ENCODE measurements at regions not wholly inside any gene's neighbourhood (a gene's known extent, or its start where the extent isn't known, plus 50 kb on each side); places are given as distances from the start of the nearest gene placed in this dataset.
A peak's percentile ranks its signal among the peaks of the same experiment; 100 is the strongest.
"Not testable (repeated sequence)": the region's sequence is repeated elsewhere in the genome, so short reads cannot be mapped to it uniquely, and the experiment has no call there.

GRCh38 chr16:21344361-21344912 is 66.3 kb upstream of the CRYM start:
- not testable (repeated sequence) for DNase-seq; H3K27me3 ChIP-seq (ENCODE audit: control insufficient read depth, insufficient read depth, low read length); H3K9me3 ChIP-seq (ENCODE audit: control insufficient read depth, low read depth, low read length); H3K4me3 ChIP-seq (ENCODE audit: low read length); H3K36me3 ChIP-seq (ENCODE audit: control insufficient read depth, insufficient read depth, low read length); H3K27ac ChIP-seq (ENCODE audit: low read length); H3K4me1 ChIP-seq (ENCODE audit: control insufficient read depth, insufficient read depth, low read length)
- 100% methylated on average over 1 of the region's 12 CpGs for WGBS (ENCODE audit: insufficient coverage, low lambda C conversion rate)

DNA sequence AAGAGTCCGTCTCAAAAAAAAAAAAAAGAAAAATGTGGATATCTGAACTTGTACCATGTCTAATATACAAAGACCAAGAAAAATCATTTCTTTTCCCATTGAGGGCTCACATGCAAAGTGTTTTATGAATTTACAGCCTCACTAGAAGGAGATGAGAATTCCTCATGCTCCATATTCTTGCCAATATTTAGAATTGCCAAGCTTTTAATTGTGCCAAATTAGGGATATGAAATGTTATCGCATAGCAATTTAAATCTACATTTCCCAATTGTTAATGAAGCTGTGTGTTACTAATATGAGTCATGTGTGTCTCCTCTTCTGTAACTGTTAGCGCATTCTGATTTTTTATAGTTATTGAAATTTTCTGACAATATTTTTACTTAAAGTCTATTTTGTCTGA is 63.0 kb upstream of the CRYM start:
- 100% methylated on average over 1 of the region's 3 CpGs for WGBS (ENCODE audit: insufficient coverage, low lambda C conversion rate)
- DNase-seq = no peak
- no peaks in the 10 kb centered on the region for H3K9me3 ChIP-seq (ENCODE audit: control insufficient read depth, low read depth, low read length)
- no peak overlapping the region for H3K4me3 ChIP-seq (ENCODE audit: low read length)
- H3K27me3 ChIP-seq (ENCODE audit: control insufficient read depth, insufficient read depth, low read length) = no peaks in the 10 kb centered on the region
- no peaks in the 10 kb centered on the region for H3K36me3 ChIP-seq (ENCODE audit: control insufficient read depth, insufficient read depth, low read length)
- no peak overlapping the region for H3K27ac ChIP-seq (ENCODE audit: low read length)
- no peaks in the 10 kb centered on the region for H3K4me1 ChIP-seq (ENCODE audit: control insufficient read depth, insufficient read depth, low read length)

GRCh38 chr16:21339941-21340340 is 61.9 kb upstream of the CRYM start:
- Histone ChIP-seq H3K4me3 (ENCODE audit: low read length) (no peak overlapping the region), H3K27me3 (ENCODE audit: control insufficient read depth, insufficient read depth, low read length) (no peaks in the 10 kb centered on the region), H3K36me3 (ENCODE audit: control insufficient read depth, insufficient read depth, low read length) (no peaks in the 10 kb centered on the region), H3K27ac (ENCODE audit: low read length) (no peak overlapping the region), H3K9me3 (ENCODE audit: control insufficient read depth, low read depth, low read length) (no peaks in the 10 kb centered on the region), H3K4me1 (ENCODE audit: control insufficient read depth, insufficient read depth, low read length) (no peaks in the 10 kb centered on the region)
- DNase-seq = peak in 1 of 2 donors; percentile 4

- DNase-seq = no peak
- no peaks in the 10 kb centered on the region for H3K36me3 ChIP-seq (ENCODE audit: control insufficient read depth, insufficient read depth, low read length)
- WGBS (ENCODE audit: insufficient coverage, low lambda C conversion rate) = no CpG with 5 or more reads among the region's 4 CpGs
- no peaks in the 10 kb centered on the region for H3K4me1 ChIP-seq (ENCODE audit: control insufficient read depth, insufficient read depth, low read length)
- H3K4me3 ChIP-seq (ENCODE audit: low read length) = no peak overlapping the region
- H3K27ac ChIP-seq (ENCODE audit: low read length) = no peak overlapping the region
- no peaks in the 10 kb centered on the region for H3K27me3 ChIP-seq (ENCODE audit: control insufficient read depth, insufficient read depth, low read length)
- no peaks in the 10 kb centered on the region for H3K9me3 ChIP-seq (ENCODE audit: control insufficient read depth, low read depth, low read length)
Observed at GRCh38 chr16:21339269-21339641, 61.2 kb upstream of the CRYM start.

GRCh38 chr16:21338537-21339268 is 60.6 kb upstream of the CRYM start:
- H3K27me3 ChIP-seq (ENCODE audit: control insufficient read depth, insufficient read depth, low read length) = no peaks in the 10 kb centered on the region
- peak in 1 of 2 donors; percentile 42 for DNase-seq
- H3K27ac ChIP-seq (ENCODE audit: low read length) = no peak overlapping the region

DNA sequence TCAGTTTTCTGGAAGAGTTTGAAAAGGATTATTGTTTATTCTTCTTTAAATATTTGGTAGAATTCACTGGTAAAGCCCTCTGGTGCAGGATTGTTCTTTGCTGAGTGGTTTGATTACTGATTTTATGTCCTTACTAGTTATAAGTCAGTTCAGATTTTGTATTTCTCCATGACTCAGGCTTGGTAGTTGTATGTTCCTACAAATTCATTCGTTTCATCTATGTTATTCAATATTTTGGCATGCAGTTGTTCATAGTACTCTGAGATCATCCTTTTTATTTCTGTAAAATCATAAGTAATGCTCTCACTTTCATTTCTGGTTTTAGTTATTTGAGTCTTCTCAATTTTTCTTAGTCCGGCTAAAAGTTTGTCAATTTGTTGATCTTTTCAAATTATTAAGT is 58.1 kb upstream of the CRYM start:
- no peaks in the 10 kb centered on the region for H3K36me3 ChIP-seq (ENCODE audit: control insufficient read depth, insufficient read depth, low read length)
- DNase-seq = no peak
- no peak overlapping the region for H3K4me3 ChIP-seq (ENCODE audit: low read length)
- H3K27me3 ChIP-seq (ENCODE audit: control insufficient read depth, insufficient read depth, low read length) = no peaks in the 10 kb centered on the region
- H3K27ac ChIP-seq (ENCODE audit: low read length) = no peak overlapping the region
- no peaks in the 10 kb centered on the region for H3K4me1 ChIP-seq (ENCODE audit: control insufficient read depth, insufficient read depth, low read length)
- WGBS (ENCODE audit: insufficient coverage, low lambda C conversion rate) = 100% methylated on average over 1 of the region's 2 CpGs
- no peaks in the 10 kb centered on the region for H3K9me3 ChIP-seq (ENCODE audit: control insufficient read depth, low read depth, low read length)

More at GRCh38 chr16:21338537-21339268, 60.6 kb upstream of the CRYM start:
- Histone ChIP-seq H3K4me3 (ENCODE audit: low read length) (no peak overlapping the region), H3K4me1 (ENCODE audit: control insufficient read depth, insufficient read depth, low read length) (no peaks in the 10 kb centered on the region), H3K9me3 (ENCODE audit: control insufficient read depth, low read depth, low read length) (no peaks in the 10 kb centered on the region), H3K36me3 (ENCODE audit: control insufficient read depth, insufficient read depth, low read length) (no peaks in the 10 kb centered on the region)
- WGBS (ENCODE audit: insufficient coverage, low lambda C conversion rate) = 72% methylated on average over 2 of the region's 6 CpGs

DNA sequence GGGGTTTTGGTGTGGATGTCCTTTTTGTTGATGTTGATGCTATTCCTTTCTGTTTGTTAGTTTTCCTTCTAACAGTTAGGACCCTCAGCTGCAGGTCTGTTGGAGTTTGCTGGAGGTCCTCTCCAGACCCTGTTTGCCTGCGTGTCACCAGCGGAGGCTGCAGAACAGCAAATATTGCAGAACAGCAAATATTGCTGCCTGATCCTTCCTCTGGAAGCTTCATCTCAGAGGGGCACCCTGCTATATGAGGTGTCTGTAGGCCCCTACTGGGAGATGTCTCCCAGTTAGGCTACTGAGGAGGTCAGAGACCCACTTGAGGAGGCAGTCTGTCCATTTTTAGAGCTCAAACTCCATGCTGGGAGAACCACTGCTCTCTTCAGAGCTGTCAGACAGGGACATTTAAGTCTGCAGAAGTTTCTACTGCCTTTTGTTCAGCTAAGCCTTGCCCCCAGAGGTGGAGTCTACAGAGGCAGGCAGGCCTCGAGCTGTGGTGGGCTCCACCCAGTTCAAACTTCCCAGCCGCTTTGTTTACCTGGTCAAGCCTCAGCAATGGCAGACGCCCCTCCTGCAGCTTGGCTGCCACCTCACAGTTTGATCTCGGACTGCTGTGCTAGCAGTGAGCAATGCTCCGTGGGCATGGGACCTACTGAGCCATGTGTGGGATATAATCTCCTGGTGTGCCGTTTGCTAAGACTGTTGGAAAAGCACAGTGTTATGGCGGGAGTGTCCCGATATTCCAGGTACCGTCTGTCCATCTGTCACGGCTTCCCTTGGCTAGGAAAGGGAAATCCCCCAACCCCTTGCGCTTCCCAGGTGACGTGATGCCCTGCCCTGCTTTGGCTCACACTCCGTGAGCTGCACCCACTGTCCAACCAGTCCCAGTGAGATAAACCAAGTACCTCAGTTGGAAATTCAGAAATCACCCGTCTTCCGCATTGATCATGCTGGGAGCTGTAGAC is 56.4 kb upstream of the CRYM start:
- not testable (repeated sequence) for H3K4me1 ChIP-seq (ENCODE audit: control insufficient read depth, insufficient read depth, low read length); H3K27ac ChIP-seq (ENCODE audit: low read length); H3K27me3 ChIP-seq (ENCODE audit: control insufficient read depth, insufficient read depth, low read length); H3K9me3 ChIP-seq (ENCODE audit: control insufficient read depth, low read depth, low read length); H3K4me3 ChIP-seq (ENCODE audit: low read length); H3K36me3 ChIP-seq (ENCODE audit: control insufficient read depth, insufficient read depth, low read length); DNase-seq
- WGBS (ENCODE audit: insufficient coverage, low lambda C conversion rate) = no CpG with 5 or more reads among the region's 17 CpGs

DNA sequence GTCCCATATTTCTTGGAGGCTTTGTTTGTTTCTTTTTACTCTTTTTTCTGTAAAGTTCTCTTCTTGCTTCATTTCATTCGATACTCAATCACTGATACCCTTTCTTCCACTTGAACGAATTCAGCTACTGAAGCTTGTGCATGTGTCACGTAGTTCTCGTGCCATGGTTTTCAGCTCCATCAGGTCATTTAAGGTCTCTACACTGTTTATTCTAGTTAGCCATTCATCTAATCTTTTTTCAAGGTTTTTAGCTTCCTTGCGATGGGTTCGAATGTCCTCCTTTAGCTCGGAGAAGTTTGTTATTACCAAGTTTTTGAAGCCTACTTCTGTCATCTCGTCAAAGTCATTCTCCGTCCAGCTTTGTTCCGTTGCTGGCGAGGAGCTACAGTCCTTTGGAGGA is 55.6 kb upstream of the CRYM start:
- not testable (repeated sequence) for H3K9me3 ChIP-seq (ENCODE audit: control insufficient read depth, low read depth, low read length); DNase-seq; H3K36me3 ChIP-seq (ENCODE audit: control insufficient read depth, insufficient read depth, low read length); H3K27me3 ChIP-seq (ENCODE audit: control insufficient read depth, insufficient read depth, low read length); H3K4me1 ChIP-seq (ENCODE audit: control insufficient read depth, insufficient read depth, low read length); H3K27ac ChIP-seq (ENCODE audit: low read length); H3K4me3 ChIP-seq (ENCODE audit: low read length)
- 94% methylated on average over 3 of the region's 11 CpGs for WGBS (ENCODE audit: insufficient coverage, low lambda C conversion rate)
